ENCODE measurements at regions not wholly inside any gene's neighbourhood (a gene's known extent, or its start where the extent isn't known, plus 50 kb on each side); places are given as distances from the start of the nearest gene placed in this dataset.
A peak's percentile ranks its signal among the peaks of the same experiment; 100 is the strongest.

DNA sequence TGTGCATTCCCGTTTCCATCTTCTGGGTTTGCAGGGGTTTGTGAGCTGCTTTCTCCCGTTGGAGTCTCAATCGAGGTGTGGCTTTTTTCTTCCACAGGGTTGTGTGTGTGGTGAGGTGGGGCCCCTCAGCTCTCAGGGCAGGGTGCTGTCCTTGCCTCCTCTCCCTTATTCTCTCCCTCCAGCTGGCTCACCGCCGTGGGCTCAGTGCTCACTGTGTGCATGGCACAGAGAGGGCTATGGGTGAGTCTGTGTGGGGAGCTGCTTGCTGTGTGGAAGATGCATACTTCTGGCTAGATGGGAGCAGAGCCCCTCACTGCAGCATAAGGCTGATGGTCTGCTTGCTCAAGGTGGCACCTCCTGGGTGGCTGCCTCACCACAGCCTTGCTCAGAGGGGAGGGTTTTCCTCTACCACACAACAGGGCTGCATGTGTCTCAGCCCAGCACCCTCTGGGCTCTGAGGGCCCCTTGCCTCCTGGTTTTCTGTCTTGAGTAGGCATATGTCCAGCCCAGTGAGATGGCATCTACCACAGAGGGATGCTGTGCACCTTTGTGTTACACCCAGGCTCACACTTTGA is 203.1 kb upstream of the B3GAT1 start:
- Histone ChIP-seq H3K23ac (ENCODE audit: insufficient read length) (no peak overlapping the region), H4K8ac (ENCODE audit: extremely low read depth, insufficient read depth, low read length) (no peak overlapping the region), H3K9ac (replicated peaks in 1 of 4; ENCODE audit: extremely low read depth in 1 of 4, low read depth in 3 of 4, low read length in 3 of 4) (no peak overlapping the region), H3K79me2 (ENCODE audit: control insufficient read depth in 1 of 2, insufficient read depth in 2 of 2, low read length in 2 of 2) (no peaks in the 10 kb centered on the region), H3K4ac (replicated peaks; ENCODE audit: insufficient read length, low read depth, low read length) (no peak overlapping the region), H2BK5ac (ENCODE audit: low read depth, low read length) (no peak overlapping the region), H3K23me2 (ENCODE audit: low read depth, low read length) (no peaks in the 10 kb centered on the region), H2BK20ac (ENCODE audit: low read length) (no peak overlapping the region), H2AFZ (ENCODE audit: low read length) (no peak overlapping the region), H3K14ac (ENCODE audit: insufficient read length) (no peak overlapping the region), H4K5ac (ENCODE audit: insufficient read length, low read depth, low read length) (no peak overlapping the region), H2BK120ac (replicated peaks; ENCODE audit: low read depth, low read length) (no peak overlapping the region), H2AK5ac (ENCODE audit: low read depth, low read length) (no peak overlapping the region), H3K4me3 (ENCODE audit: extremely low read depth in 1 of 4, insufficient read depth in 2 of 4, low read depth in 3 of 4, low read length in 4 of 4) (no peak overlapping the region), H2BK15ac (ENCODE audit: low read length) (no peak overlapping the region), H3K56ac (replicated peaks; ENCODE audit: insufficient read length, low read depth, low read length) (no peak overlapping the region), H3K4me1 (replicated peaks in 1 of 4; ENCODE audit: control insufficient read depth in 3 of 4, insufficient read depth in 4 of 4, low read length in 3 of 4) (peaks cover 0 to 4% (median 0%) of the 10 kb centered on the region in 4 experiments; a peak in 3 of 7 replicates), H3K4me2 (ENCODE audit: insufficient read depth in 1 of 2, low read depth in 2 of 2, low read length in 2 of 2) (no peak overlapping the region), H3K27ac (ENCODE audit: low read depth, low read length) (no peak overlapping the region), H4K91ac (replicated peaks; ENCODE audit: insufficient read length, low read length) (no peak overlapping the region), H3K36me3 (ENCODE audit: control insufficient read depth in 2 of 4, insufficient read depth in 4 of 4, low read length in 3 of 4) (no peaks in the 10 kb centered on the region), H3K18ac (ENCODE audit: extremely low read depth, low read length) (no peak overlapping the region), H4K20me1 (replicated peaks in 1 of 2; ENCODE audit: control insufficient read depth in 1 of 2, insufficient read depth in 2 of 2, low read length in 2 of 2) (no peaks in the 10 kb centered on the region), H3K9me3 (ENCODE audit: insufficient read depth in 2 of 2, low read depth in 1 of 2, low read length in 1 of 2) (peaks cover 0 to 2% of the 10 kb centered on the region in 2 experiments; a peak in 1 of 4 replicates), H2BK12ac (ENCODE audit: low read depth, low read length) (no peak overlapping the region), H3K27me3 (replicated peaks in 1 of 4; ENCODE audit: control insufficient read depth in 3 of 4, extremely low read depth in 1 of 4, insufficient read depth in 3 of 4, low read length in 3 of 4) (no peaks in the 10 kb centered on the region), H3K79me1 (ENCODE audit: low read depth, low read length) (no peaks in the 10 kb centered on the region)
- no peak for TF ChIP-seq EZH2 (IDR thresholded peaks at IDR 0.05; ENCODE audit: low read depth, low read length, severe bottlenecking)
- no peak for TF ChIP-seq CBX5 (IDR thresholded peaks at IDR 0.05; ENCODE audit: low read depth, low read length)
- no peak for TF ChIP-seq CHD1 (IDR thresholded peaks at IDR 0.05; ENCODE audit: low read depth, low read length)
- ChIA-PET CTCF (ENCODE audit: partially characterized antibody) (interaction anchor here (0.7 to 1.4 kb wide), 2 partner anchors 11 to 884 kb away, joined by 3 to 4 read pairs; no protein-coding TSS in a partner anchor), POLR2A (ENCODE audit: partially characterized antibody) (no interaction called here)
- FAIRE-seq (no peak), DNase-seq (ENCODE audit: low read depth in 1 of 2, low spot score in 2 of 2) (peak in 1 of 2 experiments; percentile 14)
- 91% methylated on average over 5 of the region's 5 CpGs; no CpG with 5 or more reads in 1 of the 2 experiments for WGBS, 2 experiments (ENCODE audit: extremely low coverage in 1 of 2, insufficient coverage in 1 of 2, insufficient read length in 1 of 2, insufficient replicate concordance in 2 of 2, low coverage in 1 of 2, low lambda C conversion rate in 2 of 2, missing lambda C conversion rate in 1 of 2)
